NCI-H2227 (cell line): ENCODE measurements at regions not wholly inside any gene's neighbourhood (a gene's known extent, or its start where the extent isn't known, plus 50 kb on each side); places are given as distances from the start of the nearest gene placed in this dataset.

Source experiments
- DNase-seq: peaks from one replicate; lab custom pipeline; 2025; ENCODE audit not compliant: unreplicated experiment; lab: John Stamatoyannopoulos, UW

DNA sequence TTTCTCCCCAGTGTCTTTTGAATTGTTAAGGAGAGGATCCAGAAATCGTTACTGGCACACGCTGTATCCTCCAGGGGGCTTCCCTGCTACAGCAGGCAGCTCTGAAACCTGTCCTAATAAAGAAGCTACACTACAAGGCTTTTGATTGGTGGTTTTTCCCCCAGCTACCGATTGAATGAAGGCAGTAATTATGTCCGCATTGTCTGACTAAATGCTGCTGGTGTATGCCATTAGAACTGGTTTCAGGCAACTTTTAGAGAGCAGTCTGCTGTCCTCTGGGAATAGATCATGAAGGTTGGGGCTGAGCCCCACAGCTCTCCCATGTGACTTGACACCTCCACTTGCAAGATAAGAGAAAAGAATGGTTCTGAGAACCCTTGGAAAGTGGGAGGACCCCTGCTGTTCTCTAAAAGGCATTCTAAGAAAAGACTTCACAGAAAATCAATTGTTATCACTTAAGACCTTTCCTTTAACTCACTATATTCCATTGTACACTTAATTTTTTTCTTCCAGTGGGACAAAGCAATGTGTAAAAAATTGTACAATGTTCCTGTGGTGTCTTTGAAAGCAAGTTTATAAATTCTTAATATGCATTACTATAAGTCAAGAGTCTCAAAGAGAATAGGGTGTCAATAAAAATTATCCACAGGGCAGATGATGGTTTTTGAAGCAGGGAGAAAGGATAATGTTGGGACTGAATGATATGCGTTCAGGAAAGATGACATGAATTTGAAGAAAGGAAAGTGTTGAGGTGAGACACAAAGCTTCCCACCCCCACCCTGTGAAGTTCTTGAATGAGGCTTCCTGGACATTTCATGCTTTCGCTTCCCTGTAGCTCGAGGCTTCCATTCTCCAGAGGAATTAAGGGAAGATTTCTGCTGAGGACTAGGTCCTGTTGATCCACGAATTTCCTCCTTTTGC is 53.0 kb upstream of the DAZL start:
- DNase-seq: peak; percentile 75

GRCh38 chr3:16658925-16659793 is 53.9 kb upstream of the DAZL start:
- DNase-seq: no peak

DNA sequence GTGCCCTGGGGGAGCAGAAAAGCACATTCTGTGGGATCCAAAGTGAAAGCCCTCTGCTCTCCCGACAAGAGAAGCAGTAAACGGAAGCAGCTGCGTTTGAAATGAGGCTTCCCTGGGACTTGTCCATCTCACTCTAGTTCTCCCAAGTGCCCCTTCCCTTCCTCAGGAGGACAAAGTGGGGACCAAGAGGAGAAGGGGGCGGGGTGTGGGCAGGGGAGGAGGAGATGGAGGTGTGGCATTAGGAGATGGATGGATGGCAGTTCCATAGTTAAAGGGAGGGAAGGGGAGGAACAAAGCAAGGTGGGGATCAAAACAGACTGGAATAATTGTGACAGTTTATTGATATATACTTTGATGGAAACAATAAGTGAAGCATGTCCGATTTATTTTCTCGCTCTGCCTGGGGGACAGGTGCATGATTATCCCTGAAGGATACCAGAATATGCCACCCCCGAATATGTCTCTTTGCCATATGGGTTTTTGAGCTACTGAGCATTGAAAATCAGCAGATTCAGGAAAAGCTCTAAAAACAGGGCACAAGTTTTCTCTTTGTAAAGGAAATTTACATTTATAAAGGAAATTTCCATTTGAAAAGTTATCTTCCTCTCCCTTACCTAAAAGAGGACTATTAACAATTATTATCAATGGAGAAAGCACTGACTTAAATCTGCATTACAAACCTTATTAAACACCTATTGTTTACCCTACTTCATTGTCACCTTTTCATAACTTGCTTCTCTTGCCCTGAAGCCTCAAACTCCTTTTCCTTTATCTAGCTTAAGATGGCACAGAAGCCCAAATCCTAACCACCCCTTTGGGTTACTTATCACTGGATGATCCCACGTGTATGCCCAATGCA is 58.9 kb upstream of the DAZL start:
- DNase-seq: peak; percentile 1

DNA sequence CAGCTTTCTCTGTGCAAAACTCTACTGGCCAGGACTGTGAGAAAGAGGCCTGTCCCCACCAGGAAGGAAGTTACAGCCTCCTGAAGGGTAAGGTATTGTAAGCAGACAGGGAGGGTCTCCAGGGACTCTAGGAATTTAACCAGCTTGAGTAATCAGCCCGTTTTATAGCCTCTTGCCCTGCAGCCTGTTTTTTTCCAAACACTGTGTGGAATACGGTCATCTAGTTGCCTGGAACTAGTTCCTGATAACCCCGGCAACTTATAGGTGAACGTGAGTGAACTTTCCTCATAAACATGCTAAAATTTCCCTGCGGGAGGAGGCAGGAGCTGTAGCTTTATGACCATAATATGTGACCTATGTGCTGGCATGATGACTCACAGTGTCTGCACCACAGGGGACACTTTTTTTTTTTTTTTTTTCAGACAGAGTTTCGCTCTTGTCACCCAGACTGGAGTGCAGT is 60.1 kb upstream of the DAZL start:
- DNase-seq: no peak

DNA sequence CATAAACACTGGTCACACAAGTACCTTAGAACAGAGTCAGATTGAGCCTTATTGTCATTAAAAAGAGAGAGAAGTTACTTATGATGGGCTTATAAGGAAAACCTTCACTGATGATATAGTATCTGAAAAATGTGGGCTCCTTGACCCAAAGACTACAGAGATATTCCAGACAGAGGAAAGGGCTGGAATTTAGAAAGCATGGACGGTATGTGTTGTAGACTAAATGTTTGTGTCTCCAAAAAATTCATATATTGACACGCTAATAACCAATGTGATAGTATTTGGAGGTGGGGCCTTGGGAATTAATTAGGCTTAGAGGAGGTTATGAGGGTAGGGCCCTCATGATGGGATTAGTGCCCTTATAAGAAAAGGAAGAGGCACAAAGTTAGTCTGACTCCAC is 61.0 kb upstream of the DAZL start:
- no peak for DNase-seq

GRCh38 chr3:16667633-16668032 is 62.4 kb upstream of the DAZL start:
- DNase-seq: no peak

DNA sequence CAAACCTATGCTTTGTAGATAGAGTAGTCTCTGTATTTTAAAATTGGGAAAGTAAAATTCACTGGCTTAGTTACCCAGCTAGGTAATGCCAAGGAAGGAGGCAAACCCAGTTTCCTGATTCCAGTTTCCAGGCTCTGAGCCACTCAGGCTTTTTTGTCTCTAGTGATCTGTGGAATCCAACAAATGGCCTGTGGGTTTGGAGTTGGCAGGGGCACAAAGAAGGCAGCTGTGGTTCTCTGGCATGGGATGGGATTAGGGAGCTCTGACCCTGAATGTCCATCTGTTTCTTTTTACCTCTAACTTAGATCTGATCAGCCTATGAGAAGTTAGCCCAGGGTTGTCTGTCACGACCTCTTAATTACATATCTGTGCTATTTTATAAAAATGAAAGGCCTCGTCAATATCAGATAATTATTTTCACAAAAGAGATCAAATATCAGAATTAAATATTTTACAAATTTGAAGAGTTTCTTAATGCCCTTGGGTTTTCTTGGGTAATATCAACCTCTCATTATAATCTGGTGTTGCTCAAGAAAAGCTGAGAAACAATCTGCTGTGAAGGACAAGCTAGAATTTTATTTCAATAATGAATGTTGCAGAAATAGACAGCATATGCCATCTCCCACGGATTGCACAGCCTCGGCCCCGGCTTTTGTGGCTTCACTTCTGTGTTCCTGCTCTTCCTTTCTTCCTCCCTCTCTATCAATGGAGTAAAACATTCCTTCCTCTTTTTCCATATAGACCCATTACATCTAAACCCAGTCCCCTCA is 63.7 kb upstream of the DAZL start:
- no peak for DNase-seq

GRCh38 chr3:16670191-16670590 is 65.0 kb upstream of the DAZL start:
- no peak for DNase-seq

DNA sequence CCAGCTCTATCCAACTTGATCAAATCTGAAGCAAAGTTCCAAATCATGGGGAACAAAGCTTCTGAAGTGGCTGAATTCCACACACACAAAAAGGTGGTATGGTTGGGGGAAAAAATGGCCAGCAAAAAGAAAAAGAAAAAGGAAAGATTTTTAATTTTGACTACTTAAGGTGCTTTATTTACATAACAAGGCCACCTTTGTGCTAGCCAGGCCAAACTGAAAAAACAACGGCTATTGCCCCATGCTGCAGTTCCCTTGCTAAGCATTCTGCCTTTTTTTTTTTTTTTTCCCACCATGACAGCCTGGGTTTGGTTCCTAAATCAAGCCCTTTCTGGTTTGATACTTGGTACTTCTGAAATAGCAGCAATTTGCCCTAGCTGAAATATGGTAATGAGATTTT is 66.5 kb upstream of the DAZL start:
- DNase-seq: no peak

DNA sequence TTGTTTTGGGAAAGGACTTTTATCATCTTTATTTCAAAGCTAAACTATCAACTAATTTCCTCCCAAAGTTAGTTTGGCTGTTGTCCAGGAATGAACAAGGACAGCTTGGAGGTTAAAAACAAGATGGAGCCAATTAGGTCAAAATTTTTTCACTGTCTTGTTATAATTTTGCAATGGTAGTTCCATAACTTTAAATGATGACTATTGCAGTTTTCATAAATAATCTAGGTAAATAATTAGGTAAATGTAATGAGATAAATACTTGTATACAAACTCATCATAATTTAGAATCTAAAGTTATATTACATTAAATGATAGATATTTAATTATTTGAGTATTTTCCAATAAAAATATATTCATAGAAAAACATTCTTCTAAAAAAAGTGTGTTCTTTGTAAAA is 68.3 kb upstream of the DAZL start:
- no peak for DNase-seq

DNA sequence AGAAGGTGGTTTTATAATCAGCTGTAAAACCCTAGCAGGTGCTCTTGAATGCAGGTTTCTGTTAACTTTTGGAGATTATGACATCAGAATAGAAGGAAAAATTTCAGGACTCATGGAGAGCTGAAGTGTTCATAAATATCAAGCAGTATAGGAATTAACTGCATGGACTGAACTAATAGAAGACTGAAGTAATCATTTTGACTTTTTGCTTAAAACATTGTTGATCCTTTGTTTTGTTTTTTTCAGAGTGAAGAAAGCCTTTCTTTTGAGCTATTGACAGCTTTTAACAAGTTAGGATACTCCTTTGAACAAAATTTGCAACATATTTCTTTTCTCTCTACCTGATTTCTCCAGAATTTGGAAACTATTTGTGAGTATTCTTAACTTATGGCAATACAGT is 70.6 kb upstream of the DAZL start:
- DNase-seq: no peak

DNA sequence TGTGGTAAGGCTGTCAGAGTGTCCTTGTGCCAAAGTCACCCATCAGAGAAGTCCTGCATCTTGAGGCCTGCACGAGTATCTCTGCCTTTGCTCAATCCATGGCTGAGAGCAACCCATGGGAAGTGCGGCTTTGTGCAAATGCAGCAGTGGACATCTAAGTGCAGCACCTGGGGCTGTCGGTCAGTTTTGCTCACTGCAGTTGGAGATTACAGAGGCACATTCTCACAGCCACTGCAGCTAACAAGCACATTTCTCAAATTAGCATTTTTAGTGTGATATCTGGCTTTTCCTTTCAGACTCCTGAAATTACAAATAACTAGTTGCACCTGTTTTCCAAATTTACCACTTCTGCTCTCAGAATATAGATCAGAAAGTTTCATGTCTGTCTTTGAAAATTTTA is 81.5 kb upstream of the DAZL start:
- no peak for DNase-seq

GRCh38 chr3:16687221-16687620 is 82.0 kb upstream of the DAZL start:
- DNase-seq: no peak

- no peak for DNase-seq
Measured at GRCh38 chr3:16692486-16693344, 87.5 kb upstream of the DAZL start.

DNA sequence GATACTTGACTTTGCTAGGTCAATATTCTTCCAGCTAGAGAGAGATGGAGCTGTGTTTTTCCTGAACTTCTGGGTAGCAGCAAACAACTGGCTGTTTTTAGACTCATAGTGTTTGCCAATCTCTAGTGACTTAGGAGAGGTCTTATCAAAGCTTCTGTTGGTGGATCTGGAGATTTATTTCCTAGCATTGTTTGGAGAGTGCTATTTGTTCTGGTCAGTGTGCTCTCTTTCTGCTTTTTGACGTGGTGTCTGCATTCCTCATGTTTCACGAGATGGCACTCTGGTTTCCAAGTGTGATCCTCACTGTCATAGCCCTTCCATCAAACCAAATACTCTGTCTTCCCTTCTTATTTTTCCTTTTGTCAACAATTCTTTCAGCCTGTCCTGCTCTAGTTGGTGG is 88.6 kb upstream of the DAZL start:
- DNase-seq: no peak

- DNase-seq: no peak
Measured at GRCh38 chr3:16695710-16696109, 90.5 kb upstream of the DAZL start.

DNA sequence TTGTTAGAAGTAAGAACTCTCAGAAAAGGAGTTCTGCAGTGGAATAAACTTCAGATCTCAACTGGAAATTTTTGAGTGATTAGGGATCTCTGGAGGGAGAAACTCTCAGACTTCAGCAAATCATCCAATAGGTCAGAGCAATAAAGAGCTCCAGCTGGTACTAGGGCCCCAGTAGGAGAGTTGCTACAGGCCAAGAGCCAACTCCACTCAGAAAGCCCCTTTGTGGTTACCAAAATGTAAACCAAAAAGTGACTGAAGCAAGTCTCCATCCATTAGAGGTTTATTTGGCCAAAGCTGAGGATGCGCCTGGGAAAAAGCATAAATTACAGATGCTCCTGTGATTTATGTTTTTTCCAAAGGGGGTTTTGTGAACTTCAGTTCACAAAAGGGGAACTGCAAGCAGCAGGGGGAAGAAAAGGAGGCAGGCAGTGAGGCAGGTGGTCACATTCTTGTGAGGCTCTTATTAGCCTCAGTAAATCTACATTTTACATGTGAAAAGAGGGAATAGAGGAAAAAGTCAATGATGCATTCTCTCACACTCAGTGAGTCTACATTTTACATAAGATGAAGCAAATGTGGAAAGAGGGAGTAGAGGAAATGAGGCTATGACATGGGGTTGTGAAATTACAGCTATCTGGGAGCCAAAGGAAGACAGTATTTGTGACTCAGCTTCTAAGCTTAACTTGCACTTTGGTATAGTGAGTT is 92.4 kb upstream of the DAZL start:
- no peak for DNase-seq

- DNase-seq: no peak
Measured at GRCh38 chr3:16700651-16701050, 95.4 kb upstream of the DAZL start.

GRCh38 chr3:16704941-16705340 is 99.7 kb upstream of the DAZL start:
- no peak for DNase-seq
